Keratinocyte (primary cell): ENCODE measurements at regions not wholly inside any gene's neighbourhood (a gene's known extent, or its start where the extent isn't known, plus 50 kb on each side); places are given as distances from the start of the nearest gene placed in this dataset.

ENCODE experiments used
- CTCF ChIP-seq, 3 experiments: IDR thresholded peaks in 1 of 3; conservative IDR thresholded peaks in 1 of 3; optimal IDR thresholded peaks in 1 of 3; 2 replicates in 2 of 3; 3 replicates in 1 of 3; pipeline versions ENCODE3 to v1.5.1; 2011; ENCODE audit warnings: low read length in 3 of 3, mild to moderate bottlenecking in 3 of 3, moderate library complexity in 2 of 3, control low read depth in 1 of 3, inconsistent platforms in 1 of 3; ENCODE audit not compliant: insufficient read depth in 2 of 3; ENCODE audit errors: extremely low read depth in 1 of 3
- EZH2 ChIP-seq: IDR thresholded peaks from one replicate; pipeline ENCODE4 v1.6.1; 2012; ENCODE audit warnings: inconsistent platforms, mild to moderate bottlenecking, low read length, moderate library complexity

GRCh38 chr5:96023518-96023917 lies 61.9 kb upstream of the ELL2 start:
- TF ChIP-seq CTCF (optimal IDR thresholded peaks at IDR 0.05 in 1 of 3, IDR thresholded peaks at IDR 0.05 in 1 of 3, conservative IDR thresholded peaks at IDR 0.05 in 1 of 3; ENCODE audit: extremely low read depth in 1 of 3, insufficient read depth in 2 of 3, low read length in 3 of 3): no peak
- TF ChIP-seq EZH2: no peak
